Body of pancreas (tissue), 4 donors: ENCODE measurements at regions not wholly inside any gene's neighbourhood (a gene's known extent, or its start where the extent isn't known, plus 50 kb on each side); places are given as distances from the start of the nearest gene placed in this dataset.

Experiments used
- CTCF ChIP-seq, 7 experiments: fragments of 450-650 bp in 4 of 7; fragments of 200-600 bp in 3 of 7; sonication (generic) in 3 of 7; IDR thresholded peaks; one replicate each; pipeline ENCODE4 v1.5.1; 2016 to 2019; ENCODE audit warnings: antibody characterized with exemption in 7 of 7
- POLR2A ChIP-seq, 3 donors: fragments of 450-650 bp; IDR thresholded peaks; one replicate each; pipeline ENCODE4 v1.6.1; 2016; ENCODE audit warnings: antibody characterized with exemption in 3 of 3, mild to moderate bottlenecking in 2 of 3

DNA sequence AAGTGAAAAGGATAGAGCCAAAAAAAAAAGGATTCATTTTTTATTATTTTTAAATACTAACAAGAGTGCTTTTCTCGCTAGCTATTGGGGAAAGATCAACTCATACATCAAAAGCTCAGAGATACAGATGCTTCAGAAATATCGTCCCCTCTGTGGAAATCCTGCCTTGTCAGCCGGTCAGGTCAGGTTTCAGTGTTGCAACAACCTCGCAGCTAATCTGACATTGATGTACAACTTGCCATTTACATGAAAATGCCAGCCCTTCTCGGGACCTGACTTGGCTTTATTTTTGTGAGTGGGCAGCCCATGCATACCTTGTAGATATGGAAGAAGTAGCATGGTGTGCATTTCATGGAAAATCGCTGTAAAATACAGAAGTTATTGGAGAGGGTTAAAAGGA is 358.8 kb upstream of the ADAMTS16 start:
- TF ChIP-seq CTCF (IDR thresholded peaks at IDR 0.05) (no peak), POLR2A (IDR thresholded peaks at IDR 0.05) (no peak)
